Lung (tissue), 11 donors: ENCODE measurements at regions not wholly inside any gene's neighbourhood (a gene's known extent, or its start where the extent isn't known, plus 50 kb on each side); places are given as distances from the start of the nearest gene placed in this dataset.
"Not testable (repeated sequence)": the region's sequence is repeated elsewhere in the genome, so short reads cannot be mapped to it uniquely, and the experiment has no call there.

Experiments used
- ATAC-seq: fragments of 200-7000 bp; cut with Tn5 transposase; one replicate; pipeline ENCODE4 v1.9.1; 2020; ENCODE audit warnings: moderate number of reproducible peaks; ENCODE audit not compliant: insufficient read depth, low FRiP score
- DNase-seq, 3 donors: peaks; one replicate each; pipeline ENCODE4 v3.0.0-alpha.2; 2013 to 2017
- H3K27ac ChIP-seq, 2 donors: one replicate each; pipeline ENCODE4 v1.5.1; 2013; ENCODE audit warnings: mild to moderate bottlenecking in 2 of 2, moderate library complexity in 2 of 2, control low read depth in 1 of 2, inconsistent platforms in 1 of 2, low read depth in 1 of 2, low read length in 1 of 2
- H3K27me3 ChIP-seq, 3 donors: one replicate each; pipeline ENCODE4 v1.5.1; 2013; ENCODE audit warnings: low read length in 2 of 3; ENCODE audit not compliant: control insufficient read depth in 3 of 3, insufficient read depth in 3 of 3
- H3K36me3 ChIP-seq, 4 donors: one replicate each; pipeline ENCODE4 v1.5.1; 2013; ENCODE audit warnings: low read length in 4 of 4, mild to moderate bottlenecking in 1 of 4, moderate library complexity in 1 of 4; ENCODE audit not compliant: control insufficient read depth in 4 of 4, insufficient read depth in 4 of 4
- H3K4me1 ChIP-seq, 5 donors: one replicate each; pipeline ENCODE4 v1.5.1; 2013; ENCODE audit warnings: low read length in 5 of 5, mild to moderate bottlenecking in 2 of 5, moderate library complexity in 1 of 5; ENCODE audit not compliant: control insufficient read depth in 5 of 5, insufficient read depth in 5 of 5
- H3K4me3 ChIP-seq: one replicate; pipeline ENCODE4 v1.5.1; 2013; ENCODE audit warnings: mild to moderate bottlenecking, control low read depth, moderate library complexity
- H3K9ac ChIP-seq, 2 donors: one replicate each; pipeline ENCODE4 v1.5.1; 2013; ENCODE audit warnings: low read length in 2 of 2, control low read depth in 1 of 2; ENCODE audit not compliant: insufficient read depth in 1 of 2
- H3K9me3 ChIP-seq, 4 donors: one replicate each; pipeline ENCODE4 v1.5.1; 2013; ENCODE audit warnings: low read length in 3 of 4, mild to moderate bottlenecking in 1 of 4, moderate library complexity in 1 of 4; ENCODE audit not compliant: control insufficient read depth in 4 of 4, insufficient read depth in 3 of 4
- CTCF ChIP-seq: IDR thresholded peaks from 2 replicates; pipeline ENCODE4 v1.5.1; 2012; ENCODE audit warnings: mild to moderate bottlenecking; ENCODE audit errors: control extremely low read depth, extremely low read depth
- WGBS, 2 donors: extraction: QIAGEN DNeasy Blood & Tissue Kit; methylation state at CpG; one replicate each; pipeline ENCODE4 v1.1.7; 2013; 5-methylcytosine and 5-hydroxymethylcytosine counted together
- donor health status: control.
- donor health status: control.
- donor health status: Bipolar disorder and iron deficiency.
- donor health status: healthy.
- donor health status: DM: yes; HTN: yes; CAD: no.

DNA sequence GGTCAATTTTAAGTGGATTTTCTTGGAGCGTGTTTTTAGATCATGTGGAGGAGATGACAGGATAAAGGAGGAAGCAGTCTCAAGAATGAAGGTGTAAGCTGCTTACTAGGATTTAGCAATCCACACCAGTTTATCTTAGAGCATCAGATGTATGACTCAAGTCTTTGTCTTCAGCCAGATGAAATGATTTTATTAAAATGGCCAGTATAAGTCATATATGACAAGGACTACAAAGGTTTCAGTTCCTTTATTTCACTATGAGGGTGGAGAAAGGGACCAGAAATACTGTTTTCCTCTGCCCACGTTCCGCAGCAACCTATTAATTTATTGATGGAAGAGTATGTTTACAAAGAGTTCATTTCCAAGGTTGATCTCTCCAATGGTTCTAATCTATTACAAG is 970.5 kb upstream of the SLC39A10 start:
- ATAC-seq = no peak
- no peaks in the 10 kb centered on the region for H3K4me1 ChIP-seq
- DNase-seq = no peak
- H3K4me3 ChIP-seq = no peak overlapping the region
- WGBS, 2 donors = 76 to 87% methylated on average over 3 of the region's 3 CpGs
- H3K9ac ChIP-seq = no peak overlapping the region
- no peak overlapping the region for H3K27ac ChIP-seq
- no peaks in the 10 kb centered on the region for H3K36me3 ChIP-seq
- TF ChIP-seq CTCF = no peak
- H3K27me3 ChIP-seq = no peaks in the 10 kb centered on the region
- peaks cover 0 to under 1% (median 0%) of the 10 kb centered on the region in 4 donors for H3K9me3 ChIP-seq

DNA sequence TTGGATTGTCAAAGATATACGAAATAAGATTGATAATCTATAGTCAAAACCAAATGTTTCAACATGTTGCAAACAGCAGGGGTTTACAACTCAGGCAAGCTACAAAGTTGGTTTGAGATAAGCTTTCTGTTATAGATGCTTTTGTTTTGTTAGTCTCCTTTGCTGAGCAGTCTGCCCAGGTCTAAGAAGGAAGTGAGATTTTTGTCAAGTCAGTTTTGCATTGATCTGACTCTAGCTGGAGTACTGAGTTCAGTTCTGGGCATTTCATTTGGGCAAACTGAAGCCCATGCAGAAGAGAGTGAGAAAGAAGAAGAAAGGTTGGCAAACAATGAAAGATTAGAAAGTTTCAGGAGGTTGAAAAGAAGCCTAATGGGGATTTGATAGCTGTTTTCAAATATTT is 983.0 kb upstream of the SLC39A10 start:
- Histone ChIP-seq H3K4me3 (no peak overlapping the region), H3K36me3 (no peaks in the 10 kb centered on the region), H3K9ac (no peak overlapping the region), H3K27ac (no peak overlapping the region), H3K9me3 (peaks cover 0 to 5% (median 0%) of the 10 kb centered on the region in 4 donors), H3K27me3 (no peaks in the 10 kb centered on the region), H3K4me1 (no peaks in the 10 kb centered on the region)
- DNase-seq (no peak), ATAC-seq (no peak)
- no peak for TF ChIP-seq CTCF
- 67 to 78% methylated on average over 1 of the region's 1 CpG for WGBS, 2 donors

DNA sequence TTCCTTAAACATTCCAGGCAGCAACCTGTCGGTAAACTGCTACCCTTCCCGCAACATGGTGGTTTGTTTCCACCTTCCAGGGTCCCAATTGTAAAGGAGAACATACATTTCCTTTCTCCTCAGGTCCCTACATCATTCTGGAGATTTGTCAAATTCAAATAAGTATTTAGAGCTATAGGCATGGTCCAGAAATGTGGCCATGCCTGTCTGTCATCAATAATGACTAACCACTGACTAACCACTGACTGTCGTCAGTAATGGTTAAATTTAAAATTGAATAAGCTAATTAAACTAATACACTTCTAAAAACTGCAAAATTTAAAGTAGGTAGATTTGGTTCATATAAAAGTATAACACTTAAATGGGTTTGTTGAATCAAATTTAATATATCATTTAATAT is 984.0 kb upstream of the SLC39A10 start:
- peaks cover 0 to 5% (median 0%) of the 10 kb centered on the region in 4 donors for H3K9me3 ChIP-seq
- H3K4me3 ChIP-seq = no peak overlapping the region
- H3K27ac ChIP-seq = no peak overlapping the region
- H3K4me1 ChIP-seq = no peaks in the 10 kb centered on the region
- no peaks in the 10 kb centered on the region for H3K36me3 ChIP-seq
- TF ChIP-seq CTCF = no peak
- no peak for ATAC-seq
- H3K27me3 ChIP-seq = no peaks in the 10 kb centered on the region
- DNase-seq = no peak
- 84 to 93% methylated on average over 3 of the region's 3 CpGs for WGBS, 2 donors
- H3K9ac ChIP-seq = no peak overlapping the region

- Histone ChIP-seq H3K4me1 (no peaks in the 10 kb centered on the region), H3K9ac (no peak overlapping the region), H3K9me3 (no peaks in the 10 kb centered on the region), H3K27ac (no peak overlapping the region), H3K36me3 (no peaks in the 10 kb centered on the region), H3K4me3 (no peak overlapping the region), H3K27me3 (no peaks in the 10 kb centered on the region)
- 93% methylated on average over 2 of the region's 2 CpGs for WGBS, 2 donors
- no peak for ATAC-seq
- no peak for DNase-seq
- no peak for TF ChIP-seq CTCF
These were observed 995.6 kb upstream of the SLC39A10 start for GRCh38 chr2:194661431-194661830.

DNA sequence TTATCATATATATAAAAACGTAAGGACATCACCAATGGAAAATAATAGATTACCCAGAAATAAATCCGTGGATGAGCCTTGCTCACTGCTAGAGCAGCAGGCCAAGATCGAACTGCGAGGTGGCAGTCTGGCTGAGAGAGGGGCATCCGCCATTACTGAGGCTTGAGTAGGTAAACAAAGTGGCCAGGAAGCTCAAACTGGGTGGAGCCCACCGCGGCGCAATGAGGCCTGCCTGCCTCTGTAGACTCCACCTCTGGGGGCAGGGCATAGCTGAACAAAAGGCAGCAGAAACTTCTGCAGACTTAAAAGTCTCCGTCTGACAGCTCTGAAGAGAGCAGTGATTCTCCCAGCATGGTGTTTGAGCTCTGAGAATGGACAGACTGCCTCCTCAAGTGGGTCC is 1018.0 kb upstream of the SLC39A10 start:
- ATAC-seq = not testable (repeated sequence)
- WGBS, 2 donors = 87 to 92% methylated on average over 9 of the region's 9 CpGs

More for the DNA sequence above, 1018.0 kb upstream of the SLC39A10 start:
- H3K36me3 ChIP-seq, DNase-seq, H3K27ac ChIP-seq, H3K9me3 ChIP-seq, H3K9ac ChIP-seq, H3K4me3 ChIP-seq, H3K4me1 ChIP-seq, H3K27me3 ChIP-seq: not testable (repeated sequence)
